ENCODE measurements at regions not wholly inside any gene's neighbourhood (a gene's known extent, or its start where the extent isn't known, plus 50 kb on each side); places are given as distances from the start of the nearest gene placed in this dataset.

DNA sequence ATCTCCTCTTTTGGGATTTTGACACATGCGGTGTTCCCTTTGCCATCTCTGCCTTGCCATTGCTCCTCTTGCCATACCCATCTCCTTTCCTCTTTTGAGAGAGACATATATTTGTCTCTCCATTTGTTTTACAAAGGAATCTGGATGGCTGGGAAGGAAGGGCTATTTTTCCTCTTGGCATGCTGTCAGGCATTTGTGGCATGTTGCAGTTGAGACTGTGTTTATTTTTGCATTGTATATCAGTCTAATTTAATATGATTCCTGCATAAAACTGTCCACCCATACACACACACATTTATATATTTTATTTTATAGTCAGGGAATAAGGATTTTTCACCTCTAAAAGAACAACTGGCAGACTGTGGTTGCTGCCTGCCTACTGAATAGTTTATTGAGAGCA is 1105.8 kb upstream of the SEMA6A start (continued):
- TF ChIP-seq, protein P1, sequence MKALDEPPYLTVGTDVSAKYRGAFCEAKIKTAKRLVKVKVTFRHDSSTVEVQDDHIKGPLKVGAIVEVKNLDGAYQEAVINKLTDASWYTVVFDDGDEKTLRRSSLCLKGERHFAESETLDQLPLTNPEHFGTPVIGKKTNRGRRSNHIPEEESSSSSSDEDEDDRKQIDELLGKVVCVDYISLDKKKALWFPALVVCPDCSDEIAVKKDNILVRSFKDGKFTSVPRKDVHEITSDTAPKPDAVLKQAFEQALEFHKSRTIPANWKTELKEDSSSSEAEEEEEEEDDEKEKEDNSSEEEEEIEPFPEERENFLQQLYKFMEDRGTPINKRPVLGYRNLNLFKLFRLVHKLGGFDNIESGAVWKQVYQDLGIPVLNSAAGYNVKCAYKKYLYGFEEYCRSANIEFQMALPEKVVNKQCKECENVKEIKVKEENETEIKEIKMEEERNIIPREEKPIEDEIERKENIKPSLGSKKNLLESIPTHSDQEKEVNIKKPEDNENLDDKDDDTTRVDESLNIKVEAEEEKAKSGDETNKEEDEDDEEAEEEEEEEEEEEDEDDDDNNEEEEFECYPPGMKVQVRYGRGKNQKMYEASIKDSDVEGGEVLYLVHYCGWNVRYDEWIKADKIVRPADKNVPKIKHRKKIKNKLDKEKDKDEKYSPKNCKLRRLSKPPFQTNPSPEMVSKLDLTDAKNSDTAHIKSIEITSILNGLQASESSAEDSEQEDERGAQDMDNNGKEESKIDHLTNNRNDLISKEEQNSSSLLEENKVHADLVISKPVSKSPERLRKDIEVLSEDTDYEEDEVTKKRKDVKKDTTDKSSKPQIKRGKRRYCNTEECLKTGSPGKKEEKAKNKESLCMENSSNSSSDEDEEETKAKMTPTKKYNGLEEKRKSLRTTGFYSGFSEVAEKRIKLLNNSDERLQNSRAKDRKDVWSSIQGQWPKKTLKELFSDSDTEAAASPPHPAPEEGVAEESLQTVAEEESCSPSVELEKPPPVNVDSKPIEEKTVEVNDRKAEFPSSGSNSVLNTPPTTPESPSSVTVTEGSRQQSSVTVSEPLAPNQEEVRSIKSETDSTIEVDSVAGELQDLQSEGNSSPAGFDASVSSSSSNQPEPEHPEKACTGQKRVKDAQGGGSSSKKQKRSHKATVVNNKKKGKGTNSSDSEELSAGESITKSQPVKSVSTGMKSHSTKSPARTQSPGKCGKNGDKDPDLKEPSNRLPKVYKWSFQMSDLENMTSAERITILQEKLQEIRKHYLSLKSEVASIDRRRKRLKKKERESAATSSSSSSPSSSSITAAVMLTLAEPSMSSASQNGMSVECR (CRISPR knock-in tag; IDR thresholded peaks at IDR 0.05; ENCODE audit: borderline replicate concordance): no peak
- TF ChIP-seq, protein P2, sequence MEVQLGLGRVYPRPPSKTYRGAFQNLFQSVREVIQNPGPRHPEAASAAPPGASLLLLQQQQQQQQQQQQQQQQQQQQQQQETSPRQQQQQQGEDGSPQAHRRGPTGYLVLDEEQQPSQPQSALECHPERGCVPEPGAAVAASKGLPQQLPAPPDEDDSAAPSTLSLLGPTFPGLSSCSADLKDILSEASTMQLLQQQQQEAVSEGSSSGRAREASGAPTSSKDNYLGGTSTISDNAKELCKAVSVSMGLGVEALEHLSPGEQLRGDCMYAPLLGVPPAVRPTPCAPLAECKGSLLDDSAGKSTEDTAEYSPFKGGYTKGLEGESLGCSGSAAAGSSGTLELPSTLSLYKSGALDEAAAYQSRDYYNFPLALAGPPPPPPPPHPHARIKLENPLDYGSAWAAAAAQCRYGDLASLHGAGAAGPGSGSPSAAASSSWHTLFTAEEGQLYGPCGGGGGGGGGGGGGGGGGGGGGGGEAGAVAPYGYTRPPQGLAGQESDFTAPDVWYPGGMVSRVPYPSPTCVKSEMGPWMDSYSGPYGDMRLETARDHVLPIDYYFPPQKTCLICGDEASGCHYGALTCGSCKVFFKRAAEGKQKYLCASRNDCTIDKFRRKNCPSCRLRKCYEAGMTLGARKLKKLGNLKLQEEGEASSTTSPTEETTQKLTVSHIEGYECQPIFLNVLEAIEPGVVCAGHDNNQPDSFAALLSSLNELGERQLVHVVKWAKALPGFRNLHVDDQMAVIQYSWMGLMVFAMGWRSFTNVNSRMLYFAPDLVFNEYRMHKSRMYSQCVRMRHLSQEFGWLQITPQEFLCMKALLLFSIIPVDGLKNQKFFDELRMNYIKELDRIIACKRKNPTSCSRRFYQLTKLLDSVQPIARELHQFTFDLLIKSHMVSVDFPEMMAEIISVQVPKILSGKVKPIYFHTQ (CRISPR knock-in tag; IDR thresholded peaks at IDR 0.05): no peak
- TF ChIP-seq TEAD4 (CRISPR knock-in tag; IDR thresholded peaks at IDR 0.05): no peak
- TF ChIP-seq, protein P3, sequence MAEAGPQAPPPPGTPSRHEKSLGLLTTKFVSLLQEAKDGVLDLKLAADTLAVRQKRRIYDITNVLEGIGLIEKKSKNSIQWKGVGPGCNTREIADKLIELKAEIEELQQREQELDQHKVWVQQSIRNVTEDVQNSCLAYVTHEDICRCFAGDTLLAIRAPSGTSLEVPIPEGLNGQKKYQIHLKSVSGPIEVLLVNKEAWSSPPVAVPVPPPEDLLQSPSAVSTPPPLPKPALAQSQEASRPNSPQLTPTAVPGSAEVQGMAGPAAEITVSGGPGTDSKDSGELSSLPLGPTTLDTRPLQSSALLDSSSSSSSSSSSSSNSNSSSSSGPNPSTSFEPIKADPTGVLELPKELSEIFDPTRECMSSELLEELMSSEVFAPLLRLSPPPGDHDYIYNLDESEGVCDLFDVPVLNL (CRISPR knock-in tag; IDR thresholded peaks at IDR 0.05; ENCODE audit: borderline replicate concordance, low read depth): no peak
- TF ChIP-seq, protein P4, sequence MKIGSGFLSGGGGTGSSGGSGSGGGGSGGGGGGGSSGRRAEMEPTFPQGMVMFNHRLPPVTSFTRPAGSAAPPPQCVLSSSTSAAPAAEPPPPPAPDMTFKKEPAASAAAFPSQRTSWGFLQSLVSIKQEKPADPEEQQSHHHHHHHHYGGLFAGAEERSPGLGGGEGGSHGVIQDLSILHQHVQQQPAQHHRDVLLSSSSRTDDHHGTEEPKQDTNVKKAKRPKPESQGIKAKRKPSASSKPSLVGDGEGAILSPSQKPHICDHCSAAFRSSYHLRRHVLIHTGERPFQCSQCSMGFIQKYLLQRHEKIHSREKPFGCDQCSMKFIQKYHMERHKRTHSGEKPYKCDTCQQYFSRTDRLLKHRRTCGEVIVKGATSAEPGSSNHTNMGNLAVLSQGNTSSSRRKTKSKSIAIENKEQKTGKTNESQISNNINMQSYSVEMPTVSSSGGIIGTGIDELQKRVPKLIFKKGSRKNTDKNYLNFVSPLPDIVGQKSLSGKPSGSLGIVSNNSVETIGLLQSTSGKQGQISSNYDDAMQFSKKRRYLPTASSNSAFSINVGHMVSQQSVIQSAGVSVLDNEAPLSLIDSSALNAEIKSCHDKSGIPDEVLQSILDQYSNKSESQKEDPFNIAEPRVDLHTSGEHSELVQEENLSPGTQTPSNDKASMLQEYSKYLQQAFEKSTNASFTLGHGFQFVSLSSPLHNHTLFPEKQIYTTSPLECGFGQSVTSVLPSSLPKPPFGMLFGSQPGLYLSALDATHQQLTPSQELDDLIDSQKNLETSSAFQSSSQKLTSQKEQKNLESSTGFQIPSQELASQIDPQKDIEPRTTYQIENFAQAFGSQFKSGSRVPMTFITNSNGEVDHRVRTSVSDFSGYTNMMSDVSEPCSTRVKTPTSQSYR (CRISPR knock-in tag; IDR thresholded peaks at IDR 0.05): no peak

DNA sequence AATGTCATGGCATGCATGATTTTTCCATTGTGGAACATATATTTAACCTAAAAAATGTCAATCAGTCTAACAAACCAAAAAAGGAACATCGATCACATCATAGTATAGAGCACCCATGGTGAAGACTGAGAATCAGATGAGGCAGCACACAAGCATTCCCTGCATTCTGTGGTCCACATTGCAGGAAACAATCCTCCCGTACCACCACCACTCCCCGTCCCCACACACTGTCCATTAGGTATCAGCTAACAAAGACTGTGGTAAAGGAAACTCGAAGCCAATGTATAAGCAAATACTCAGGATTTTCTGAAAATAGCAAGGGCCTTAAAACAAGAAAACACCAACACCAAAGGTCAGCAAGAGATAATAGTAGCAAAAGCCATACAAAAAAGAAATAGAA is 1104.4 kb upstream of the SEMA6A start:
- Mint-ChIP-seq H3K27ac (no peak overlapping the region), H3K4me1 (peaks cover 14% of the 10 kb centered on the region), H3K9me3 (peaks cover 5% of the 10 kb centered on the region), H3K27me3 (ENCODE audit: low read depth) (no peaks in the 10 kb centered on the region), H3K4me3 (no peak overlapping the region), H3K36me3 (no peaks in the 10 kb centered on the region)
- ChIA-PET CTCF (no interaction called here), POLR2A (no interaction called here)
- ATAC-seq: no peak
- no peak for DNase-seq (ENCODE audit: low spot score)
- TF ChIP-seq TEAD1 (CRISPR knock-in tag; IDR thresholded peaks at IDR 0.05) (no peak), NR2C2 (CRISPR knock-in tag; IDR thresholded peaks at IDR 0.05) (no peak), SMAD4 (CRISPR knock-in tag; IDR thresholded peaks at IDR 0.05) (no peak)

DNA sequence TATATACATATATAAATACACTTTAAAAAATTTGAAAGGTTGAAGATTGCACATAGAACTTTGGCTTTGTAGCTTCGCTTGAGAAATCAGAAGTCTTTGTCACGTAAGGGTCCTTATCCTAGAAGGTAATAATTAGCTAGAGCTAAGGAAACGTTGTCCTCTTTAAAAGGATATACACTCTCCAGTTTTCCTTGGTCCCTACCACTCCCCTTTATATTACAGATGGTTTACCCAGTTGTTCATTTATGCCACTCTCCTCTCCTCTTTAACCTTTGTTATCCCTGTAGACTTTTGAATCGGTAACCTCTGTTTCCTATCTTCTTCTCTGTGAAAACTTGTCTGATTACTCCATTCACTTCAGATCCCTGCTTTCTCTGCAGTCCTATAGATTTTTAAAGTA is 1101.0 kb upstream of the SEMA6A start:
- peaks cover 4% of the 10 kb centered on the region for H3K4me1 Mint-ChIP-seq
- no peaks in the 10 kb centered on the region for H3K27me3 Mint-ChIP-seq (ENCODE audit: low read depth)
- ATAC-seq: no peak
- POLR2A ChIA-PET: no interaction called here
- no peak for DNase-seq (ENCODE audit: low spot score)
- peaks cover 5% of the 10 kb centered on the region for H3K9me3 Mint-ChIP-seq
- CTCF ChIA-PET: no interaction called here
- H3K4me3 Mint-ChIP-seq: no peak overlapping the region
- TF ChIP-seq, protein P3 (CRISPR knock-in tag; IDR thresholded peaks at IDR 0.05; ENCODE audit: borderline replicate concordance, low read depth): no peak
- TF ChIP-seq KAT7 (CRISPR knock-in tag; IDR thresholded peaks at IDR 0.05; ENCODE audit: borderline replicate concordance): no peak
- no peak for TF ChIP-seq ZNF232 (CRISPR knock-in tag; IDR thresholded peaks at IDR 0.05)
- TF ChIP-seq NR2C2 (CRISPR knock-in tag; IDR thresholded peaks at IDR 0.05): no peak
- no peak for TF ChIP-seq GTF2I (CRISPR knock-in tag; conservative IDR thresholded peaks at IDR 0.05)
- no peak for TF ChIP-seq NFYB (CRISPR knock-in tag; conservative IDR thresholded peaks at IDR 0.05; ENCODE audit: low read depth)
- H3K36me3 Mint-ChIP-seq: no peaks in the 10 kb centered on the region
- no peak overlapping the region for H3K27ac Mint-ChIP-seq
